Skeletal muscle satellite cell (primary cell): ENCODE measurements at regions not wholly inside any gene's neighbourhood (a gene's known extent, or its start where the extent isn't known, plus 50 kb on each side); places are given as distances from the start of the nearest gene placed in this dataset.

ENCODE experiments used
- H3K27me3 ChIP-seq: 2 replicates; pipeline ENCODE4 v1.7.0; 2013; ENCODE audit warnings: low read length; ENCODE audit not compliant: control insufficient read depth, insufficient read depth
- H3K36me3 ChIP-seq: 2 replicates; pipeline ENCODE4 v1.7.0; 2013; ENCODE audit warnings: mild to moderate bottlenecking, control low read depth, low read length; ENCODE audit not compliant: insufficient read depth
- H3K4me1 ChIP-seq: 2 replicates; pipeline ENCODE4 v1.7.0; 2013; ENCODE audit warnings: low read length; ENCODE audit not compliant: control insufficient read depth, insufficient read depth
- H3K4me2 ChIP-seq: 2 replicates; pipeline ENCODE4 v1.7.0; 2013; ENCODE audit warnings: mild to moderate bottlenecking, low read length
- H3K4me3 ChIP-seq: 2 replicates; pipeline ENCODE4 v1.7.0; 2013; ENCODE audit warnings: low read length
- H3K9ac ChIP-seq: 2 replicates; pipeline ENCODE4 v1.7.0; 2013; ENCODE audit warnings: mild to moderate bottlenecking, low read depth, low read length, moderate library complexity
- H3K9me3 ChIP-seq: replicated peaks from 2 replicates; pipeline ENCODE4 v1.7.0; 2013; ENCODE audit warnings: mild to moderate bottlenecking, control low read depth, low read length

DNA sequence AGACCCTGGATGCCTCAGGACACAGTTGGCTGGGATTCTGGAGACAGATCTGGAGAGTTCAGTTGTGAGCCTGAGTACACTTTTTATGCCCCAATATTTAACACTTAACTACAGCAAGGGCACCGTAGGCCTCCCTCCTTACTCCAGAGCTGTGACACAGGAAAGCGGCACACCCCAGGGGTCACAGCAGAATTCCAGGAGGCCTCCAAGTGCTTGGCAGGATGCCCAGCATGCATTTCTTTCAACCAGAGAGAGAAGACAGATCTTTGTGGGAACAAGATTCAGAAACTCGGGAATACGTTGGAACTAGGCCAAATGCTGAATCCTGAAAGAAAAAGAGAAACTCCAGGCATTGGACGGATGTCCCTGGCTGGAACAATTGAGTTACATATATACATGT lies 199.2 kb upstream of the NT5C1B start:
- no peak overlapping the region for H3K4me2 ChIP-seq
- no peaks in the 10 kb centered on the region for H3K9me3 ChIP-seq
- H3K27me3 ChIP-seq = no peaks in the 10 kb centered on the region
- no peaks in the 10 kb centered on the region for H3K36me3 ChIP-seq
- H3K4me3 ChIP-seq = no peak overlapping the region
- no peak overlapping the region for H3K9ac ChIP-seq
- peaks cover 4% of the 10 kb centered on the region for H3K4me1 ChIP-seq

DNA sequence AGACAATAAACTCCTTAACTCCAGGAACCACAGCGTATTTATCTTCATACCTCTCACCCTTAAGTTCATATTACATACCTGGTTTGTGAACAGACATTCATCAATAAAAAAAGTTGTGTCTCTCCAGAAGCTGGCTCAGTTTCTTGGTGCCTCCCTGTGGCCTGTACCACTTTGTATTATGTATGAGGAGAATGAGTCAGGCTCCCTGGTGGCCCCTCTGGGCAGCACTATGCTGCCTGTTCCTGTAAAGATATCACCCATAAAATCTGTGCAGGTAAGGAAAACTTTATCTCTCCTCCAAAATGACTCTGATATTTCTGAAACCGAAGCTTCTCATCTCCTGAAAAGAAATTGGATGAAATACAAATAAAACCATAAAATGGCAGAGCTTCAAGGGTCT lies 198.4 kb upstream of the NT5C1B start:
- no peaks in the 10 kb centered on the region for H3K36me3 ChIP-seq
- no peak overlapping the region for H3K9ac ChIP-seq
- no peaks in the 10 kb centered on the region for H3K27me3 ChIP-seq
- no peak overlapping the region for H3K4me2 ChIP-seq
- peaks cover 4% of the 10 kb centered on the region for H3K4me1 ChIP-seq
- H3K4me3 ChIP-seq = no peak overlapping the region
- no peaks in the 10 kb centered on the region for H3K9me3 ChIP-seq

DNA sequence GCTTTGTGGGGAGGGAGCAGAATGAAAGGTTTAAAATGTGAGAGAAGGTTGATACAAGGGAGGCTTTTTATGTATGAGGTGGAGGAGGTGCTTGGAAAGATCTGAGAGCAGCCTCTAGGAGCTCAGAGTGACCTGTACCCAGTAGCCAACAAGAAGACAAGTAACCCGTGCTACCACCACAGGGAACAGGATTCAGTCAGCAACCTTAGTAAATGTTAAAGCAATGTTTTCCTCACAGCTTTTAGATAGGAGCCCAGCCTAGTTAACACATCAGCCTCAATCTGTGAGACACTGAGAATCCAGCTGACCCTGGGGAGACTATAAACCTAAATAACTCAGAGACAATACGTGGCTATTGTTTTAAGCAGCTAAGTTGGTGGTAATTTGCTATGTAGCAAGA lies 194.9 kb upstream of the NT5C1B start:
- Histone ChIP-seq H3K9me3 (no peaks in the 10 kb centered on the region), H3K9ac (no peak overlapping the region), H3K4me2 (no peak overlapping the region), H3K27me3 (no peaks in the 10 kb centered on the region), H3K4me3 (no peak overlapping the region), H3K4me1 (peaks cover 10% of the 10 kb centered on the region), H3K36me3 (no peaks in the 10 kb centered on the region)

DNA sequence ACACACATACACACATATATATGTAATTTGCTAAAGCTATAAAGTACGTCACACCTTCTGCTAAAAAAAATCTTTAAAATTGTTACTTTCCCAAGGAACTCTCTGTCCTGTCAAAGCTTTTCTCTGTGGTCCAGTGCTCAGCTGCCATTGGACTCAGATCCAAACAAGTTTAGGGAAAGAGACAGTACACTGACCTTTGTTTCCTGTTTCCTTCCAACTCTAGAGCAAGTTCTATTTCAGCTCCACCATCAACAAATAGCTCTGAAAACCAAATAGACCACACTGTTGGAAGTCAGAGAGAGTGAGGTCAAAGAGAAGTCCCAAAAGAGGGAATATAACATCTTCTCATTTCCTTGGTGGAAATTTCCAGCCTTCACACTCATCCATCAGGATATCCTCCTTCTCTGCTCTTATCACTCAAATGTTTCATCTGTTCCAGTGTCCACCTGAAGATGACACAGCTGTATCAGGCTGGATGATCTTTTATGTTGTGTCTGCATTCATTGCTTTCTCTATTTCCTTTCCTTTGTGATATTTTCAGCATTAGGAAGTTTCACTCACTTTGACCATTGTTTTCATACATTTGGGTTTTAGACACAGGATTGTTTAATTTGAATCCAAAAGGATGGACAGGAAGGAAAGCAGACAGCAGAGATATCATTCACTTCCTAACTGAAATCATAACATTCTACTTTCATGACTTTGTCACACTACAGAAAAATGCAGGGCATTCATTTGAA lies 192.3 kb upstream of the NT5C1B start:
- no peak overlapping the region for H3K9ac ChIP-seq
- H3K4me2 ChIP-seq = no peak overlapping the region
- H3K9me3 ChIP-seq = no peaks in the 10 kb centered on the region
- no peaks in the 10 kb centered on the region for H3K36me3 ChIP-seq
- H3K4me3 ChIP-seq = no peak overlapping the region
- H3K27me3 ChIP-seq = no peaks in the 10 kb centered on the region
- peaks cover 10% of the 10 kb centered on the region for H3K4me1 ChIP-seq

DNA sequence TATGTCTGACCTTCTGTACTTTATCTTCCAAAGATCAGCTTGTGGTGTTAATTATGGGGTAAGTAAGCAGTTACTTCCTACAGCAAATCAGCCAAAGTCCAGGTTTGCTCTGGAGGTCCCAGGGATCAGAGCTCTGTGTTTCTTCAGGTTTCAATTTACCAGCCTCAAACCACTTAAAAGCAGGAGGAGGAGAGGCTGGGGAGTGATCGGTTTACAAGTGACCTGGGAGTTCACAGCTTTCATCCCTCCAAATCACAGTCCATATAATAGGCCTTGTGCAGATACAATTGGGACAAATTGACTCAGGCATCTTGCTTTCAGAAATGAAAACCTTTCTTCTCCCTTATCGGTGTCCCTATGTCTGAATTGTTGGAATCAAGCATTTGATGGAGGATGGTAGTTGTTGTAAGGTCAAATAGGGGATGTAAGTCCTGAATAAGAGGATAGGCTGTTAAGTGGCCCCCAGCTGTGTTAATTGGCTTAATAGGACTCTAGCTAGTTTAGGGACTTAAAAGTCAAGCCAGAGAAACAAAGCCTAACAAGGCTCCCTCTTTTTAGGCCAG lies 188.0 kb upstream of the NT5C1B start:
- Histone ChIP-seq H3K9ac (no peak overlapping the region), H3K9me3 (no peaks in the 10 kb centered on the region), H3K4me1 (peaks cover 9% of the 10 kb centered on the region), H3K27me3 (no peaks in the 10 kb centered on the region), H3K36me3 (no peaks in the 10 kb centered on the region), H3K4me3 (no peak overlapping the region), H3K4me2 (no peak overlapping the region)

DNA sequence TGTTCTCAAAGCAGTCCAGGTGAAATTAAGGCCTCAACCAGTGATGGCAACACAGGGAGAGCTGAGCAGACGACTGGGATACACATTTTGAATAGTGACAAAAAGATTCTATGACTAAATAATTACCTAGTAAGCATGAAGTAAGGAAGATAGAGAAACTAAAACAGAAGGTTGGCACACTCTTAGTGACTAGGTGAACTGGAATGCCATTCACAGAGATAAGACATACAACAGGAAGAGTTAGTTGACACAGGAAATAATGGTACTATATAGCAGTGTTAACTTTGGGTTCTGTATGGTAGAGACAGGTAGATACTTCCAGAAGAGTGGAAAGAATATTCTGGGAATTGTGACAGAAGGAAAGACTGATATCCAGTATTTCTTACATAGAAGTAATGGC lies 181.8 kb upstream of the NT5C1B start:
- Histone ChIP-seq H3K9ac (no peak overlapping the region), H3K4me1 (no peaks in the 10 kb centered on the region), H3K27me3 (no peaks in the 10 kb centered on the region), H3K36me3 (no peaks in the 10 kb centered on the region), H3K4me2 (no peak overlapping the region), H3K4me3 (no peak overlapping the region), H3K9me3 (no peaks in the 10 kb centered on the region)

DNA sequence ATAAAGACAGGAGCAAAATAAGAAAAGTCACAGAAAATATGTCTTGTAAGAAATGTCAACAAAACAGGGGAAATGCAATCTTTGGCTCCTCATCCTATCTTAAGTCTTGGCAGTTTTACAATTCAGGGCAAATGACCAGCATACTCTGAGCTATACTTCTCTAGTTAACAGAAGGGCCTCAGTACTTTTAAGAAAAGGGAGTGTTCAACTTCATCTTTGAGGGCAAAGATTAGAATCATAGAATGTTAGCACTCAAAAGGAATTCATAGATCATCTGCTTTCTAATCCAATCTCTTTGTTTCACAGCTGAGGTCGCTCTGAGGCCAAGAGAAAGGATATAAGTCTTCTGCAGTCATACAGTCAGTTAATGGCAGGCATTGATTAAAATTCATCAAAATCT lies 174.0 kb upstream of the NT5C1B start:
- H3K4me3 ChIP-seq = no peak overlapping the region
- no peaks in the 10 kb centered on the region for H3K36me3 ChIP-seq
- H3K4me2 ChIP-seq = no peak overlapping the region
- no peaks in the 10 kb centered on the region for H3K9me3 ChIP-seq
- peaks cover 16% of the 10 kb centered on the region for H3K4me1 ChIP-seq
- no peak overlapping the region for H3K9ac ChIP-seq
- no peaks in the 10 kb centered on the region for H3K27me3 ChIP-seq

DNA sequence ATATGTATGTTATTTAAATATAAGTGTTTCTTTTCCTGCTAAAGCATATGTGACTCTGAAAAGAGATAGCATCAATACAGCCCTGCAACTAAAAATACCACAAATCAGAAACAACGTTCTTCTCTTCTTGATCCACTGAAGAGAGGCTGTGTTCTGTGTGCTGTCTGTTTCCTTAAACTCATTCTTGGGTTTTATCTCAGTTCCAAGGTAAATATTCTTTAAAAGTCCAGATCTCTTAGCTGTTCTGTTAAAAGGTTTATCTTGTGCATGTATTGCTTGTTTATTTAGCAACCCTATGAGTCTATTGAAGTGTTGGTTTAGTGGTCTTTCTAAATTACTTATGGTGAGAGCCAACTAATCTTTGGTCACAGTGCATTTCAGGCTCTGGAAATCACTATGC lies 173.3 kb upstream of the NT5C1B start:
- Histone ChIP-seq H3K4me3 (no peak overlapping the region), H3K9ac (no peak overlapping the region), H3K9me3 (no peaks in the 10 kb centered on the region), H3K27me3 (no peaks in the 10 kb centered on the region), H3K4me2 (peak overlapping the region; percentile 19), H3K4me1 (peaks cover 16% of the 10 kb centered on the region), H3K36me3 (no peaks in the 10 kb centered on the region)

DNA sequence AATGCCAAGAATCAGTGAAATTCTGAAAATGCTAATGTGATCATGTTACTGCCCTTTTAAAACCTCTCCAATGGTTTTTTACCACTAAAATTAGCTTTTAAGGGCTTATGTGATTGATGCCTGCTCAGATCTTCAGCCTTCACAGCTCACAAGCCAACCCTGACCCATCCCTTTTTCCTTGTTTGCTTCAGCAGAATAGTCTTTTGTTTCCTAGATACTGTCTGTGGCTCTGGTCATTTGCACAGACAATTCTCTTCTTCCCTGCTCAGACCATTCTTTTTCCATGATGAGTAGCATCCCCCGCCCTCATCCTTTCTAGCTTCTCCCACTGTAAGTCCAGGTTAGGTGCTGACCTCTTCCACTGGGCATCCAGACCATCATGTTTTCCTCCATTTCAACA lies 164.9 kb upstream of the NT5C1B start:
- no peaks in the 10 kb centered on the region for H3K9me3 ChIP-seq
- H3K4me1 ChIP-seq = peaks cover 12% of the 10 kb centered on the region
- no peak overlapping the region for H3K4me3 ChIP-seq
- no peak overlapping the region for H3K9ac ChIP-seq
- H3K27me3 ChIP-seq = no peaks in the 10 kb centered on the region
- no peaks in the 10 kb centered on the region for H3K36me3 ChIP-seq
- H3K4me2 ChIP-seq = no peak overlapping the region

DNA sequence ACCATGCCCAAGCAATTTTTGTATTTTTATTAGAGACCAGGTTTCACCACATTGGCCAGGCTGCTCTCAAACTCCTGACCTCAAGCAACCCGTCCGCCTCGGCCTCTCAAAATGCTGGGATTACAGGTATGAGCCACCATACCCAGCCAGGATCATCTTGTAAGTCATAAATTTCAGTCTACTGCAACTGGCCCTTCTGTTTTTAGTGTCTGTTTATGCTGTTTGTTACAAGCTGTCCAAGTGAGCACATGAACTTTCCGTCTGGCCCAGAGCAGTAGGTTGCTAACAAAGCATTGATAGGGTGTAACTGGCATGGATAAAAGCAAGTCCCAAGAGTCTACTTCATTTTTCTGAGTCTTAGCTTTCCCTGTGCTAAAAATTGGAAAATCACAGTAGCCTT lies 164.4 kb upstream of the NT5C1B start:
- Histone ChIP-seq H3K9ac (no peak overlapping the region), H3K4me3 (no peak overlapping the region), H3K9me3 (no peaks in the 10 kb centered on the region), H3K4me2 (no peak overlapping the region), H3K36me3 (no peaks in the 10 kb centered on the region), H3K27me3 (no peaks in the 10 kb centered on the region), H3K4me1 (peaks cover 12% of the 10 kb centered on the region)

DNA sequence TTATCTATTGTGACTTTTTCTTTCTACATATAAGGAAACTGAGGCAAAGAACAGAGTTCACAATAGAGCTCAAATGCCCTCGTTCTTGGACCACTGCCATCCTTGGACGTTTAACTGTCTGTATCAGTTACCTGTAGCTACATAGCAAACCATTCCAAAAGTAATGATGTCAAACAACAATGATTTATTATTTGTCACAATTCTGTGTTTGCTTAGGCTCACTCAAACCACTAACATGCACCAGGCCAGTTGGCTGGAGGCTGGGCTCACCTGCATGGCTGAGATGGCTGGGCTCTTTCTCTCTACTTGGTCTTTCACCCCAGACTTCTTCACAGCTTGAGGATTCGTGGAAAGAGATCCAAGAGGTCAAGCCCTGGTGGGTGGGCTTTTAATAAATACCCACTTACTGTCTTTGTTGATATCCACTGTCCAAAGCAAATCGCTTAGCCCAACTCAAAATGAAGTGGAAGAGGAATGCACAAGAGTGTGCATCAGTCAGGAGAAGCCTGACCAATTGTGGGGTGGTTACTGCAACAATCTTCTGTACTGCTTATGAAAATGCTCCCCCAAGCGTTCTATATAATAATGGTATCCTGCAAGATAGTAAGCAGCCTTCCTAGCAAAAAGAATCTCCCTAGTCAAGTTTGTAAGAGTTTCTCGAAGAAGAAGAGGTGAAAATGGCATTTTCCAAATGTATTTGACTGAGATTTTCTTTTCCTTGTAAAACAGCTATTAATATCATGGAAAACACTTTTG lies 163.5 kb upstream of the NT5C1B start:
- no peaks in the 10 kb centered on the region for H3K27me3 ChIP-seq
- no peak overlapping the region for H3K4me2 ChIP-seq
- H3K4me3 ChIP-seq = no peak overlapping the region
- no peaks in the 10 kb centered on the region for H3K36me3 ChIP-seq
- H3K4me1 ChIP-seq = peaks cover 12% of the 10 kb centered on the region
- H3K9ac ChIP-seq = no peak overlapping the region
- H3K9me3 ChIP-seq = no peaks in the 10 kb centered on the region
